ENCODE measurements at regions not wholly inside any gene's neighbourhood (a gene's known extent, or its start where the extent isn't known, plus 50 kb on each side); places are given as distances from the start of the nearest gene placed in this dataset.

DNA sequence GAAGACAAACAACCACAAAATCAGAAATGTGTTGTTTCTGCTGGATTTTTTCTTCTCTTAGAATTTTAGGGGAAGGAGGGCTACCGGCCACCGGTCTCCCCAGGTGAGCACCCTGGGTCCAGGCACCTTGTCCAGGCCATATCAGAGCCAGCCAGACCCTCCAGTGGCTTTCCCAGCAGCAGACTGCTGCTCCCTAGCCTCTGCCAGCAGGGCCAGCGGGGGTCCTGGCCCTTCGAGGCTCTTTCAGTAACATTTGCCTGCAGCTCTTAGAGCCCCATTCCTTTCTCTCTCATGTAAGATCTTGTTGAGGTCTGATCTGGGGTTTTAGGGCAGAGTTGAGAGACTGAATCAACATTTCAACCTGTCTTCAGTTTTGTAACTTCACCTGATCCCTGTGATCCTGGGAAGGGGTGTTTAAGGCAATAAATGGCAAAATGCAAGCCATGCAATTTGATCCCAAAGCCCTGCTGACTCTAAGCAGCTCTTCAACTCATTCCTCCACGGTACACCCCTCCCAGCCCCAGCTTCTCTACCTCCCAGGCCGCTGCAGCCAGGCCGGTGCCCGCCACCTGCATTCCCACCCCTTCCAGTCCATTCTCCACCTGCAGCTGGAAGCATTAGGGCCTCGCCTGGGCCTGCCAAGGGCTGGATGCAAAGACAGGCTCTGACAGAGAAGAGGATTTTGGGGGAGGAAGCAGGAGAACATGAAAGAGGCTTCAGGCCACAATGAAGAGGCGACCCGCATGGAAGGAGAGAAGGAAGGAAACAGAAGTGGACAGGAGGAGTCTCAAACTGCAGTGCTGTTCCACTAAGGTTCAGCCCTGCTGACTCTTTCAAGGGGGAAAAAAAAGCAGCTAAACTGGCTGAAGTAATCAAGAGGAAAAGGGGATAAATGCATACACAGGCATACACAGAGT, 113.0 kb upstream of the FGF3 start:
- Histone ChIP-seq H3K4me1 (ENCODE audit: insufficient read depth, low read length, poor library complexity, severe bottlenecking) (no peaks in the 10 kb centered on the region), H3K27ac (ENCODE audit: low read depth, low read length, poor library complexity, severe bottlenecking) (no peak overlapping the region), H3K9me3 (ENCODE audit: low read depth, low read length, poor library complexity, severe bottlenecking) (no peaks in the 10 kb centered on the region), H3K27me3 (replicated peaks; ENCODE audit: insufficient read depth, low read depth, low read length, poor library complexity) (no peaks in the 10 kb centered on the region), H3K4me3 (ENCODE audit: low read depth, low read length, poor library complexity, severe bottlenecking) (no peak overlapping the region), H3K36me3 (ENCODE audit: insufficient read depth, low read length, poor library complexity, severe bottlenecking) (no peaks in the 10 kb centered on the region)
- ChIA-PET POLR2A (ENCODE audit: low non-redundant PET) (no interaction called here), CTCF (no interaction called here)
- no peak for DNase-seq (ENCODE audit: low spot score)
- no peak for TF ChIP-seq EZH2 (IDR thresholded peaks at IDR 0.05; ENCODE audit: borderline replicate concordance, low read depth, low read length, poor library complexity, severe bottlenecking)
- TF ChIP-seq, protein P1, sequence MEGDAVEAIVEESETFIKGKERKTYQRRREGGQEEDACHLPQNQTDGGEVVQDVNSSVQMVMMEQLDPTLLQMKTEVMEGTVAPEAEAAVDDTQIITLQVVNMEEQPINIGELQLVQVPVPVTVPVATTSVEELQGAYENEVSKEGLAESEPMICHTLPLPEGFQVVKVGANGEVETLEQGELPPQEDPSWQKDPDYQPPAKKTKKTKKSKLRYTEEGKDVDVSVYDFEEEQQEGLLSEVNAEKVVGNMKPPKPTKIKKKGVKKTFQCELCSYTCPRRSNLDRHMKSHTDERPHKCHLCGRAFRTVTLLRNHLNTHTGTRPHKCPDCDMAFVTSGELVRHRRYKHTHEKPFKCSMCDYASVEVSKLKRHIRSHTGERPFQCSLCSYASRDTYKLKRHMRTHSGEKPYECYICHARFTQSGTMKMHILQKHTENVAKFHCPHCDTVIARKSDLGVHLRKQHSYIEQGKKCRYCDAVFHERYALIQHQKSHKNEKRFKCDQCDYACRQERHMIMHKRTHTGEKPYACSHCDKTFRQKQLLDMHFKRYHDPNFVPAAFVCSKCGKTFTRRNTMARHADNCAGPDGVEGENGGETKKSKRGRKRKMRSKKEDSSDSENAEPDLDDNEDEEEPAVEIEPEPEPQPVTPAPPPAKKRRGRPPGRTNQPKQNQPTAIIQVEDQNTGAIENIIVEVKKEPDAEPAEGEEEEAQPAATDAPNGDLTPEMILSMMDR (conservative IDR thresholded peaks at IDR 0.05; ENCODE audit: low read depth, low read length) = no peak
- intact Hi-C loops (cut with micrococcal nuclease; ENCODE audit: unreplicated experiment) = no loop called here
- no TSS peak for BruUV-seq (replicated peaks)

DNA sequence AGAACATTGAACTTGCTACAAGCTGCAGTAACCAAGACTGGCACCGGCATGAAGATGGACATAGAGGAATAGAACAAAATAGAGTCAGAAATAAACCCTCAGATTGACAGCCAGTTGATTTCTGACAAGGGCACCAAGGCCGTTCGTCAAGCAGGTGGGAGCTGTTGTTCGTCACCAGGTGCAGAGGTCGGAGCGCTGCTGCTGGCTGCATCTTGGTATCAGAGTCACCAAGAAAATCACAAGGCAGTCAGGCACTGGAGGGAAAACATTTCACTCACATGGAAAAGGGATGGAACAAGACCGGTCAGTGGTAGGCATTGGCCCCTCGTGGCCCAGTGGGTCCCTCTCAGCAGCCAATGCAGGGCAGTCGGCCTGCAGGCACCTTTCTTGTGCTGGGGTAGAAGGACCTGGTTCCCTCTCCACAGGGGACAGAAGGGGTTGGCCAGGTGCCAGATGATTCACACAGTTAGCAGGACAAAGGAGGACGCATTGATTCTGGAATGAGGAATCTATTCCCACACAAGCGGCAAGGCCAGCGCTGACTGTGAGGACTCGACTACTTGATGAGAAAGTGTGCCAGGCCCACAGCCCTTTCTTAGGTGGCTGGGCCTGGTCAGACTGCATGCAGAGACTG, 115.8 kb upstream of the FGF3 start:
- ChIA-PET POLR2A (ENCODE audit: low non-redundant PET) (no interaction called here), CTCF (no interaction called here)
- H3K4me1 ChIP-seq (ENCODE audit: insufficient read depth, low read length, poor library complexity, severe bottlenecking) = no peaks in the 10 kb centered on the region
- H3K27me3 ChIP-seq (replicated peaks; ENCODE audit: insufficient read depth, low read depth, low read length, poor library complexity) = no peaks in the 10 kb centered on the region
- BruUV-seq (replicated peaks) = no TSS peak
- TF ChIP-seq, protein P1 (conservative IDR thresholded peaks at IDR 0.05; ENCODE audit: low read depth, low read length) = no peak
- TF ChIP-seq EZH2 (IDR thresholded peaks at IDR 0.05; ENCODE audit: borderline replicate concordance, low read depth, low read length, poor library complexity, severe bottlenecking) = no peak
- H3K9me3 ChIP-seq (ENCODE audit: low read depth, low read length, poor library complexity, severe bottlenecking) = no peaks in the 10 kb centered on the region
- intact Hi-C loops (cut with micrococcal nuclease; ENCODE audit: unreplicated experiment) = no loop called here
- peak; percentile 65 for DNase-seq (ENCODE audit: low spot score)
- no peak overlapping the region for H3K27ac ChIP-seq (ENCODE audit: low read depth, low read length, poor library complexity, severe bottlenecking)
- no peaks in the 10 kb centered on the region for H3K36me3 ChIP-seq (ENCODE audit: insufficient read depth, low read length, poor library complexity, severe bottlenecking)
- H3K4me3 ChIP-seq (ENCODE audit: low read depth, low read length, poor library complexity, severe bottlenecking) = no peak overlapping the region

DNA sequence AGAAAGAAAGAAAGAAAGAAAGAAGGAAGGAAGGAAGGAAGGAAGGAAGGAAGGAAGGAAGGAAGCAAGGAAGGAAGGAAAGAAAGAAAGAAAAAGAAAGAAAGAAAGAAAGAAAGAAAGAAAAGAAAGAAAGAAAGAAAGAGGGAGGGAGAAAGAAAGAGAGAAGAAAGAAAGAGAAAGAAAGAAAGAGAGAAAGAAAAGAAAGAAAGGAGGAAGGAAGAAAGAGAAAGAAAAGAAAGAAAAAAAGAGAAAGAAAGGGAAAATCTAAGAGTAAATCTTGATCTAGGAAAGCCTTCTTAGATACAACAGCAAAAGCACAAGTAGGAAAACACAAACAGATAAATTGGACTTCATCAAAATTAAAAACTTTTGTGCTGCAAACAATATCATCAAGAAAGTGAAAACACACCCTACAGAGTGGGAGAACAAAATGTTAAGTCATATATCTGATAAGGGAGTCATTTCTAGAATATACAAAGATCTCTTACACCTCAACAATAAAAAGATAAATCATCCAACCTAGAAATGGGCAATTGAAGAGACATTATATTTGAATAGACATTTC, 116.8 kb upstream of the FGF3 start:
- CTCF ChIA-PET = no interaction called here
- POLR2A ChIA-PET (ENCODE audit: low non-redundant PET) = no interaction called here

More for the DNA sequence above, 116.8 kb upstream of the FGF3 start:
- Histone ChIP-seq H3K27me3 (replicated peaks; ENCODE audit: insufficient read depth, low read depth, low read length, poor library complexity) (no peaks in the 10 kb centered on the region), H3K27ac (ENCODE audit: low read depth, low read length, poor library complexity, severe bottlenecking) (no peak overlapping the region), H3K4me1 (ENCODE audit: insufficient read depth, low read length, poor library complexity, severe bottlenecking) (no peaks in the 10 kb centered on the region), H3K4me3 (ENCODE audit: low read depth, low read length, poor library complexity, severe bottlenecking) (no peak overlapping the region), H3K9me3 (ENCODE audit: low read depth, low read length, poor library complexity, severe bottlenecking) (no peaks in the 10 kb centered on the region), H3K36me3 (ENCODE audit: insufficient read depth, low read length, poor library complexity, severe bottlenecking) (no peaks in the 10 kb centered on the region)
- BruUV-seq (replicated peaks) = no TSS peak
- TF ChIP-seq, protein P1 (conservative IDR thresholded peaks at IDR 0.05; ENCODE audit: low read depth, low read length) = no peak
- no peak for TF ChIP-seq EZH2 (IDR thresholded peaks at IDR 0.05; ENCODE audit: borderline replicate concordance, low read depth, low read length, poor library complexity, severe bottlenecking)
- no peak for DNase-seq (ENCODE audit: low spot score)
- intact Hi-C loops (cut with micrococcal nuclease; ENCODE audit: unreplicated experiment) = no loop called here

All from A673 (cell line).